ENCODE measurements at regions not wholly inside any gene's neighbourhood (a gene's known extent, or its start where the extent isn't known, plus 50 kb on each side); places are given as distances from the start of the nearest gene placed in this dataset.

- Histone ChIP-seq H3K18ac (ENCODE audit: low read depth, low read length) (no peak overlapping the region), H3K23ac (ENCODE audit: low read depth, low read length) (no peak overlapping the region), H3K27me3 (ENCODE audit: control insufficient read depth, insufficient read depth, low read length) (no peaks in the 10 kb centered on the region), H2AFZ (replicated peaks; ENCODE audit: low read length, poor library complexity) (no peak overlapping the region), H4K8ac (ENCODE audit: low read depth in 2 of 2, low read length in 2 of 2) (no peak overlapping the region), H2AK5ac (ENCODE audit: low read depth, low read length) (no peak overlapping the region), H3K4me3 (ENCODE audit: insufficient read depth, low read depth, low read length) (no peak overlapping the region), H2BK120ac (ENCODE audit: low read depth, low read length) (no peak overlapping the region), H2BK5ac (ENCODE audit: low read depth, low read length, poor library complexity, severe bottlenecking) (no peak overlapping the region), H4K91ac (ENCODE audit: insufficient read depth, low read depth, low read length) (no peak overlapping the region), H3K9ac (ENCODE audit: low read depth, low read length) (no peak overlapping the region), H2BK20ac (ENCODE audit: low read depth, low read length) (no peak overlapping the region), H4K20me1 (ENCODE audit: insufficient read depth, low read length) (no peaks in the 10 kb centered on the region), H3K4me2 (ENCODE audit: low read depth, low read length) (no peak overlapping the region), H3K56ac (ENCODE audit: extremely low read depth, insufficient read depth, low read length) (no peak overlapping the region), H4K5ac (ENCODE audit: low read depth, low read length) (no peak overlapping the region), H3K9me1 (ENCODE audit: insufficient read depth, low read length) (no peaks in the 10 kb centered on the region), H2BK15ac (ENCODE audit: low read depth, low read length) (no peak overlapping the region), H3K36me3 (ENCODE audit: control insufficient read depth, insufficient read depth, low read length) (no peaks in the 10 kb centered on the region), H3K4me1 (ENCODE audit: control insufficient read depth, insufficient read depth, low read length) (no peaks in the 10 kb centered on the region), H2AK9ac (replicated peaks; ENCODE audit: low read depth, low read length, poor library complexity) (no peak overlapping the region), H3K14ac (replicated peaks; ENCODE audit: low read depth, low read length) (no peak overlapping the region), H3K4ac (ENCODE audit: low read depth, low read length) (no peak overlapping the region), H3K27ac (ENCODE audit: insufficient read depth, low read length) (no peak overlapping the region), H3K9me3 (ENCODE audit: control insufficient read depth, insufficient read depth, low read length) (peaks cover 14% of the 10 kb centered on the region), H3K79me1 (ENCODE audit: low read depth in 1 of 2, low read length in 2 of 2) (no peaks in the 10 kb centered on the region)
- ChIA-PET CTCF (no interaction called here), POLR2A (ENCODE audit: unreplicated experiment) (no interaction called here)
- ATAC-seq (ENCODE audit: low read depth) = no peak
- dilution Hi-C loops (cut with HindIII; ENCODE audit: low sequenced_read_pairs, unreplicated experiment) (no loop called here), intact Hi-C loops (cut with micrococcal nuclease) (no loop called here), in situ Hi-C loops (cut with MboI; ENCODE audit: low sequenced_read_pairs) (no loop called here)
- TF ChIP-seq NFE2L2 (IDR thresholded peaks at IDR 0.05; ENCODE audit: low read depth, low read length) (no peak), ELK1 (IDR thresholded peaks at IDR 0.05; ENCODE audit: borderline replicate concordance, low read depth, low read length) (no peak), RFX5 (IDR thresholded peaks at IDR 0.05; ENCODE audit: low read depth, low read length) (no peak), RAD21 (IDR thresholded peaks at IDR 0.05; ENCODE audit: low read length) (no peak), MXI1 (IDR thresholded peaks at IDR 0.05; ENCODE audit: borderline replicate concordance, low read depth, low read length) (no peak), SMC3 (IDR thresholded peaks at IDR 0.05; ENCODE audit: low read depth, low read length) (no peak), USF2 (IDR thresholded peaks at IDR 0.05; ENCODE audit: low read depth, low read length) (no peak), MAFK (IDR thresholded peaks at IDR 0.05; ENCODE audit: low read depth, low read length) (no peak), MAZ (IDR thresholded peaks at IDR 0.05; ENCODE audit: borderline replicate concordance, low read depth, low read length) (no peak), CEBPB (IDR thresholded peaks at IDR 0.05; ENCODE audit: low read depth, low read length) (no peak), BHLHE40 (IDR thresholded peaks at IDR 0.05; ENCODE audit: low read depth, low read length) (no peak), RCOR1 (IDR thresholded peaks at IDR 0.05; ENCODE audit: insufficient replicate concordance, low read length) (no peak), CHD1 (IDR thresholded peaks at IDR 0.05; ENCODE audit: low read depth, low read length) (no peak)
- no peak for DNase-seq
- BruUV-seq (replicated peaks) = no TSS peak
- WGBS, 2 experiments (ENCODE audit: extremely low coverage in 2 of 2, insufficient read length in 1 of 2) = no CpG with 5 or more reads among the region's 6 CpGs
These were observed 404.8 kb downstream of the THBS2 start for GRCh38 chr6:168848797-168849196.
